Neural cell (in vitro differentiated cells): ENCODE measurements at regions not wholly inside any gene's neighbourhood (a gene's known extent, or its start where the extent isn't known, plus 50 kb on each side); places are given as distances from the start of the nearest gene placed in this dataset.

Experiments
- H2AFZ ChIP-seq: fragments of 200-600, 300-800 bp; sonication (generic), shearing (Covaris generic); 2 replicates; pipeline ENCODE4 v1.6.0; 2014; ENCODE audit warnings: low read depth, mild to moderate bottlenecking, antibody characterized with exemption, low read length, moderate library complexity
- H3F3A ChIP-seq: fragments of 200-600 bp; shearing (Covaris generic); 2 replicates; pipeline ENCODE4 v1.6.1; 2016; ENCODE audit warnings: mild to moderate bottlenecking, moderate library complexity, mixed read lengths, antibody characterized with exemption, low read length; ENCODE audit not compliant: insufficient read depth, poor library complexity, severe bottlenecking
- H3K27ac ChIP-seq: fragments of 200-600, 300-800 bp; sonication (generic), shearing (Covaris generic); 2 replicates; pipeline ENCODE4 v1.5.1; 2014; ENCODE audit warnings: mild to moderate bottlenecking, low read length, moderate library complexity
- H3K27me3 ChIP-seq: fragments of 300-800, 200-600 bp; sonication (generic), shearing (Covaris generic); 2 replicates; pipeline ENCODE4 v1.6.0; 2014; ENCODE audit warnings: mild to moderate bottlenecking, low read depth, low read length, moderate library complexity; ENCODE audit not compliant: insufficient read depth
- H3K36me3 ChIP-seq: fragments of 300-800, 200-600 bp; sonication (generic), shearing (Covaris generic); 2 replicates; pipeline ENCODE4 v1.5.1; 2014; ENCODE audit warnings: mild to moderate bottlenecking, antibody characterized with exemption, low read length, moderate library complexity; ENCODE audit not compliant: insufficient read depth
- H3K4me2 ChIP-seq: fragments of 300-800, 200-600 bp; sonication (generic), shearing (Covaris generic); 2 replicates; pipeline ENCODE4 v1.6.0; 2014; ENCODE audit warnings: mild to moderate bottlenecking, low read length
- H3K4me3 ChIP-seq: fragments of 300-800, 200-600 bp; sonication (generic), shearing (Covaris generic); 2 replicates; pipeline ENCODE4 v1.5.1; 2014; ENCODE audit warnings: mild to moderate bottlenecking, low read length, moderate library complexity
- H3K79me2 ChIP-seq: fragments of 200-600 bp; shearing (Covaris generic); replicated peaks from 2 replicates; pipeline ENCODE4 v1.6.0; 2014; ENCODE audit warnings: mild to moderate bottlenecking, low read length, moderate library complexity; ENCODE audit not compliant: insufficient read depth
- H3K9ac ChIP-seq: fragments of 300-800, 200-600 bp; sonication (generic), shearing (Covaris generic); 2 replicates; pipeline ENCODE4 v1.6.1; 2016; ENCODE audit warnings: mild to moderate bottlenecking, low read length, mixed read lengths
- H3K9me2 ChIP-seq: fragments of 200-600 bp; shearing (Covaris generic); 2 replicates; pipeline ENCODE4 v1.6.1; 2016; ENCODE audit warnings: mild to moderate bottlenecking, low read length, mixed read lengths; ENCODE audit not compliant: insufficient read depth
- H3K9me3 ChIP-seq: fragments of 200-600, 300-800 bp; sonication (generic), shearing (Covaris generic); 2 replicates; pipeline ENCODE4 v1.6.1; 2016; ENCODE audit warnings: mild to moderate bottlenecking, mixed run types, low read length, moderate library complexity, mixed read lengths
- H4K20me1 ChIP-seq: fragments of 200-600 bp; shearing (Covaris generic); 2 replicates; pipeline ENCODE4 v1.6.1; 2016; ENCODE audit warnings: mild to moderate bottlenecking, mixed run types; ENCODE audit not compliant: insufficient read depth
- CTCF ChIP-seq: fragments of 450-650 bp; IDR thresholded peaks from 2 replicates; pipeline ENCODE4 v1.5.1; 2014; ENCODE audit warnings: antibody characterized with exemption, mild to moderate bottlenecking, moderate library complexity; ENCODE audit not compliant: poor library complexity, severe bottlenecking
- EP300 ChIP-seq: fragments of 450-650 bp; conservative IDR thresholded peaks from 2 replicates; pipeline ENCODE4 v1.6.1; 2014; ENCODE audit warnings: antibody characterized with exemption, mild to moderate bottlenecking, moderate library complexity; ENCODE audit not compliant: poor library complexity, severe bottlenecking
- EZH2 ChIP-seq: fragments of 200-600, 300-800 bp; shearing (Covaris generic), sonication (generic); IDR thresholded peaks from 2 replicates; pipeline ENCODE4 v1.6.1; 2014; ENCODE audit warnings: antibody characterized with exemption, low read length, borderline replicate concordance, mild to moderate bottlenecking; ENCODE audit not compliant: insufficient read depth, poor library complexity, severe bottlenecking
- MXI1 ChIP-seq: fragments of 450-650 bp; conservative IDR thresholded peaks from 2 replicates; pipeline ENCODE4 v1.6.1; 2014; ENCODE audit warnings: antibody characterized with exemption, mild to moderate bottlenecking; ENCODE audit not compliant: poor library complexity, severe bottlenecking
- POLR2AphosphoS5 ChIP-seq: IDR thresholded peaks from 2 replicates; pipeline ENCODE4 v1.6.1; 2012
- RAD21 ChIP-seq: fragments of 450-650 bp; conservative IDR thresholded peaks from 2 replicates; pipeline ENCODE4 v1.6.1; 2014; ENCODE audit warnings: antibody characterized with exemption, mild to moderate bottlenecking, moderate library complexity
- REST ChIP-seq: IDR thresholded peaks from 2 replicates; pipeline ENCODE4 v1.6.1; 2012; ENCODE audit warnings: borderline replicate concordance
- SMC3 ChIP-seq: fragments of 450-650 bp; conservative IDR thresholded peaks from 2 replicates; pipeline ENCODE4 v1.6.1; 2014; ENCODE audit warnings: antibody characterized with exemption, mild to moderate bottlenecking, moderate library complexity; ENCODE audit not compliant: poor library complexity
- TAF1 ChIP-seq: IDR thresholded peaks from 2 replicates; pipeline ENCODE4 v1.6.1; 2012; ENCODE audit warnings: low read depth

GRCh38 chr18:67654101-67654500 is 137.6 kb upstream of the DSEL start:
- Histone ChIP-seq H3K9me2 (no peaks in the 10 kb centered on the region), H4K20me1 (no peaks in the 10 kb centered on the region), H3F3A (peaks cover 3% of the 10 kb centered on the region), H3K4me2 (no peak overlapping the region), H2AFZ (no peak overlapping the region), H3K27ac (no peak overlapping the region), H3K27me3 (no peaks in the 10 kb centered on the region), H3K79me2 (no peaks in the 10 kb centered on the region), H3K9ac (no peak overlapping the region), H3K36me3 (no peaks in the 10 kb centered on the region), H3K4me3 (no peak overlapping the region), H3K9me3 (no peaks in the 10 kb centered on the region)
- no peak for TF ChIP-seq SMC3
- no peak for TF ChIP-seq MXI1
- no peak for TF ChIP-seq TAF1
- TF ChIP-seq RAD21 = no peak

GRCh38 chr18:67652288-67652687 is 135.8 kb upstream of the DSEL start:
- Histone ChIP-seq H3K9me2 (no peaks in the 10 kb centered on the region), H3K27ac (peak overlapping the region; percentile 86), H3K9ac (peak overlapping the region; percentile 51), H3K79me2 (no peaks in the 10 kb centered on the region), H4K20me1 (no peaks in the 10 kb centered on the region), H3K4me2 (peak overlapping the region; percentile 46), H3K27me3 (no peaks in the 10 kb centered on the region), H2AFZ (no peak overlapping the region), H3F3A (peaks cover 3% of the 10 kb centered on the region), H3K4me3 (peak overlapping the region; percentile 19), H3K9me3 (no peaks in the 10 kb centered on the region), H3K36me3 (no peaks in the 10 kb centered on the region)
- TF ChIP-seq POLR2AphosphoS5 = peak; percentile 95
- peak; percentile 76 for TF ChIP-seq REST
- TF ChIP-seq TAF1 = no peak
- TF ChIP-seq RAD21 = peak; percentile 44
- TF ChIP-seq EP300 = peak; percentile 95

GRCh38 chr18:67651438-67651837 is 134.9 kb upstream of the DSEL start:
- no peaks in the 10 kb centered on the region for H3K9me3 ChIP-seq
- no peak overlapping the region for H2AFZ ChIP-seq
- H3K4me2 ChIP-seq = no peak overlapping the region
- TF ChIP-seq SMC3 (no peak), POLR2AphosphoS5 (no peak), RAD21 (no peak), REST (no peak), EP300 (no peak), CTCF (no peak), TAF1 (no peak), EZH2 (no peak), MXI1 (no peak)
- peak overlapping the region; percentile 86 for H3K27ac ChIP-seq
- H3K27me3 ChIP-seq = no peaks in the 10 kb centered on the region
- peaks cover 3% of the 10 kb centered on the region for H3F3A ChIP-seq
- no peaks in the 10 kb centered on the region for H3K36me3 ChIP-seq
- H3K9me2 ChIP-seq = no peaks in the 10 kb centered on the region
- peak overlapping the region; percentile 21 for H3K9ac ChIP-seq
- no peaks in the 10 kb centered on the region for H4K20me1 ChIP-seq
- H3K4me3 ChIP-seq = peak overlapping the region; percentile 8
- no peaks in the 10 kb centered on the region for H3K79me2 ChIP-seq
